SU-DHL-6 (cell line): ENCODE measurements at regions not wholly inside any gene's neighbourhood (a gene's known extent, or its start where the extent isn't known, plus 50 kb on each side); places are given as distances from the start of the nearest gene placed in this dataset.

Experiments
- H2AFZ ChIP-seq: fragments of 200-600 bp; sonication (generic); 2 replicates; pipeline ENCODE4 v1.6.1; 2014; ENCODE audit warnings: low read depth, mild to moderate bottlenecking, moderate library complexity, mixed read lengths, antibody characterized with exemption, low read length; ENCODE audit not compliant: severe bottlenecking
- H3F3A ChIP-seq: fragments of 200-600 bp; shearing (Covaris generic); 2 replicates; pipeline ENCODE4 v1.6.0; 2016; ENCODE audit warnings: antibody characterized with exemption, mild to moderate bottlenecking; ENCODE audit not compliant: insufficient read depth
- H3K27ac ChIP-seq: fragments of 200-600 bp; sonication (generic); 2 replicates; pipeline ENCODE4 v1.5.1; 2016; ENCODE audit warnings: low read depth, mild to moderate bottlenecking, low read length, moderate library complexity, mixed read lengths
- H3K27me3 ChIP-seq: fragments of 200-600 bp; sonication (generic), shearing (Covaris generic); 2 replicates; pipeline ENCODE4 v1.6.0; 2014; ENCODE audit warnings: mild to moderate bottlenecking, low read length
- H3K36me3 ChIP-seq: fragments of 200-600 bp; sonication (generic); 2 replicates; pipeline ENCODE4 v1.6.1; 2014; ENCODE audit warnings: mild to moderate bottlenecking, low read length, mixed read lengths
- H3K4me2 ChIP-seq: fragments of 300-600, 200-600 bp; shearing (Covaris generic), sonication (generic); 2 replicates; pipeline ENCODE4 v1.6.0; 2014; ENCODE audit warnings: low read length, low read depth, mild to moderate bottlenecking; ENCODE audit not compliant: poor library complexity, severe bottlenecking
- H3K4me3 ChIP-seq: fragments of 200-600 bp; sonication (generic); 2 replicates; pipeline ENCODE4 v1.5.1; 2014; ENCODE audit warnings: antibody characterized with exemption, low read length, mild to moderate bottlenecking, mixed read lengths; ENCODE audit not compliant: insufficient read depth, poor library complexity, severe bottlenecking
- H3K79me2 ChIP-seq: fragments of 200-600 bp; sonication (generic); 2 replicates; pipeline ENCODE4 v1.6.1; 2014; ENCODE audit warnings: mild to moderate bottlenecking, low read length, moderate library complexity; ENCODE audit not compliant: insufficient read depth
- H3K9ac ChIP-seq: fragments of 200-600 bp; sonication (generic); 2 replicates; pipeline ENCODE4 v1.7.0; 2014; ENCODE audit warnings: mild to moderate bottlenecking, low read length
- H3K9me2 ChIP-seq: fragments of 200-600 bp; sonication (generic); replicated peaks from 2 replicates; pipeline ENCODE4 v1.6.1; 2014; ENCODE audit warnings: low read length; ENCODE audit not compliant: insufficient read depth
- H3K9me3 ChIP-seq: fragments of 200-600 bp; sonication (generic); 2 replicates; pipeline ENCODE4 v1.6.1; 2014; ENCODE audit warnings: low read length, mixed read lengths; ENCODE audit not compliant: insufficient read depth
- H4K20me1 ChIP-seq: fragments of 200-600 bp; sonication (generic); 2 replicates; pipeline ENCODE4 v1.6.1; 2014; ENCODE audit warnings: low read depth, mild to moderate bottlenecking, antibody characterized with exemption, low read length, moderate library complexity, mixed read lengths
- EZH2phosphoT487 ChIP-seq: fragments of 200-600 bp; sonication (generic), shearing (Covaris generic); conservative IDR thresholded peaks from 2 replicates; pipeline ENCODE4 v1.6.1; 2018; ENCODE audit warnings: mild to moderate bottlenecking, antibody characterized with exemption, low read length, moderate library complexity, mixed read lengths
- TF ChIP-seq, protein P1 (sequence below): fragments of 200-600 bp; sonication (generic); IDR thresholded peaks from one replicate; pipeline ENCODE4 v1.5.1; 2017; ENCODE audit warnings: antibody characterized with exemption, mild to moderate bottlenecking, low read length, moderate library complexity; ENCODE audit not compliant: insufficient read depth, poor library complexity, severe bottlenecking

DNA sequence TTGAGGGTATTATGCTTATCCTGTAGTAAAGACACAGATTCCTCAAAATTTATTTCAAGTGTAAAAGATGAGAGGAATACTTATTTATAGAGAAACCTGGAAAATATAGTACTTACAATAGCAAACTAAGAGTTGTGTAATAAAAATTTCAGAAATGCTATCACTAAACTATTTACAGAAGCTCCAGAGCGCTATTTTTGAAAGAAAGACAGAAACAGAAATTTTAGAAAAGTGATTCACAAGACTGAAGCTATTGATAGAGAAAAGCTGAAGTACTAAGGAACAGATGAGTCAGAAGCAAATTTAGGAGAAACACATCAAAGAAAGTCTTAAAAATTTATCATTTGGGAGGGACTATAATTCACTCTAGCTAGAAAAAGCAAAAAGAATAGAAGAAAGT is 1174.2 kb downstream of the DIAPH3 start:
- no peak overlapping the region for H3K4me3 ChIP-seq
- no peak overlapping the region for H3K4me2 ChIP-seq
- no peak overlapping the region for H2AFZ ChIP-seq
- TF ChIP-seq, protein P1, sequence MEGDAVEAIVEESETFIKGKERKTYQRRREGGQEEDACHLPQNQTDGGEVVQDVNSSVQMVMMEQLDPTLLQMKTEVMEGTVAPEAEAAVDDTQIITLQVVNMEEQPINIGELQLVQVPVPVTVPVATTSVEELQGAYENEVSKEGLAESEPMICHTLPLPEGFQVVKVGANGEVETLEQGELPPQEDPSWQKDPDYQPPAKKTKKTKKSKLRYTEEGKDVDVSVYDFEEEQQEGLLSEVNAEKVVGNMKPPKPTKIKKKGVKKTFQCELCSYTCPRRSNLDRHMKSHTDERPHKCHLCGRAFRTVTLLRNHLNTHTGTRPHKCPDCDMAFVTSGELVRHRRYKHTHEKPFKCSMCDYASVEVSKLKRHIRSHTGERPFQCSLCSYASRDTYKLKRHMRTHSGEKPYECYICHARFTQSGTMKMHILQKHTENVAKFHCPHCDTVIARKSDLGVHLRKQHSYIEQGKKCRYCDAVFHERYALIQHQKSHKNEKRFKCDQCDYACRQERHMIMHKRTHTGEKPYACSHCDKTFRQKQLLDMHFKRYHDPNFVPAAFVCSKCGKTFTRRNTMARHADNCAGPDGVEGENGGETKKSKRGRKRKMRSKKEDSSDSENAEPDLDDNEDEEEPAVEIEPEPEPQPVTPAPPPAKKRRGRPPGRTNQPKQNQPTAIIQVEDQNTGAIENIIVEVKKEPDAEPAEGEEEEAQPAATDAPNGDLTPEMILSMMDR = no peak
- TF ChIP-seq EZH2phosphoT487 = no peak
- no peaks in the 10 kb centered on the region for H3F3A ChIP-seq
- no peaks in the 10 kb centered on the region for H4K20me1 ChIP-seq
- H3K9me2 ChIP-seq = no peaks in the 10 kb centered on the region
- no peaks in the 10 kb centered on the region for H3K9me3 ChIP-seq
- no peak overlapping the region for H3K9ac ChIP-seq
- no peak overlapping the region for H3K27ac ChIP-seq
- H3K79me2 ChIP-seq = no peaks in the 10 kb centered on the region
- no peaks in the 10 kb centered on the region for H3K36me3 ChIP-seq
- no peaks in the 10 kb centered on the region for H3K27me3 ChIP-seq

- Histone ChIP-seq H3K36me3 (no peaks in the 10 kb centered on the region), H3K9me3 (no peaks in the 10 kb centered on the region), H3K27me3 (no peaks in the 10 kb centered on the region), H3K4me2 (peak overlapping the region; percentile 33), H3K79me2 (no peaks in the 10 kb centered on the region), H3K9ac (no peak overlapping the region), H2AFZ (no peak overlapping the region), H3K4me3 (no peak overlapping the region), H3K27ac (no peak overlapping the region), H3F3A (no peaks in the 10 kb centered on the region), H4K20me1 (no peaks in the 10 kb centered on the region), H3K9me2 (no peaks in the 10 kb centered on the region)
- TF ChIP-seq, protein P1 = no peak
- TF ChIP-seq EZH2phosphoT487 = no peak
Observed at GRCh38 chr13:58991826-58992477, 1171.8 kb downstream of the DIAPH3 start.

- no peaks in the 10 kb centered on the region for H3K36me3 ChIP-seq
- no peak overlapping the region for H3K9ac ChIP-seq
- no peaks in the 10 kb centered on the region for H3F3A ChIP-seq
- H3K27ac ChIP-seq = no peak overlapping the region
- H4K20me1 ChIP-seq = no peaks in the 10 kb centered on the region
- H3K4me2 ChIP-seq = peak overlapping the region; percentile 33
- H2AFZ ChIP-seq = no peak overlapping the region
- H3K4me3 ChIP-seq = no peak overlapping the region
- no peaks in the 10 kb centered on the region for H3K27me3 ChIP-seq
- no peaks in the 10 kb centered on the region for H3K9me2 ChIP-seq
- no peak for TF ChIP-seq EZH2phosphoT487
- TF ChIP-seq, protein P1 = no peak
- no peaks in the 10 kb centered on the region for H3K79me2 ChIP-seq
- no peaks in the 10 kb centered on the region for H3K9me3 ChIP-seq
Observed at GRCh38 chr13:58992478-58993042, 1171.2 kb downstream of the DIAPH3 start.
